Smooth muscle cell (in vitro differentiated cells): ENCODE measurements at regions not wholly inside any gene's neighbourhood (a gene's known extent, or its start where the extent isn't known, plus 50 kb on each side); places are given as distances from the start of the nearest gene placed in this dataset.

Experiments used
- DNase-seq: peaks from one replicate; lab custom pipeline; 2025; ENCODE audit not compliant: unreplicated experiment; lab: John Stamatoyannopoulos, UW
- H2AFZ ChIP-seq: fragments of 200-600 bp; sonication (generic); 2 replicates; pipeline ENCODE4 v1.6.0; 2016; ENCODE audit warnings: antibody characterized with exemption, low read depth, mild to moderate bottlenecking
- H3F3A ChIP-seq: fragments of 200-600 bp; sonication (generic); 2 replicates; pipeline ENCODE4 v1.6.0; 2017; ENCODE audit warnings: antibody characterized with exemption, low read depth
- H3K27ac ChIP-seq: fragments of 200-600 bp; sonication (generic); 2 replicates; pipeline ENCODE4 v1.5.1; 2016; ENCODE audit warnings: low read depth, mild to moderate bottlenecking
- H3K27me3 ChIP-seq: fragments of 200-600 bp; sonication (generic); 2 replicates; pipeline ENCODE4 v1.6.1; 2016; ENCODE audit warnings: low read depth, mild to moderate bottlenecking
- H3K36me3 ChIP-seq: fragments of 200-600 bp; sonication (generic); 2 replicates; pipeline ENCODE4 v1.5.1; 2016; ENCODE audit warnings: low read depth
- H3K4me1 ChIP-seq: fragments of 200-600 bp; sonication (generic); 2 replicates; pipeline ENCODE4 v1.5.1; 2016; ENCODE audit warnings: low read depth
- H3K4me2 ChIP-seq: fragments of 200-600 bp; sonication (generic); 2 replicates; pipeline ENCODE4 v1.6.0; 2016; ENCODE audit warnings: mild to moderate bottlenecking
- H3K4me3 ChIP-seq: fragments of 200-600 bp; sonication (generic); 2 replicates; pipeline ENCODE4 v1.5.1; 2016; ENCODE audit warnings: mild to moderate bottlenecking
- H3K79me2 ChIP-seq: fragments of 200-600 bp; sonication (generic); 2 replicates; pipeline ENCODE4 v1.6.0; 2016; ENCODE audit warnings: low read depth, mild to moderate bottlenecking
- H3K9ac ChIP-seq: fragments of 200-600 bp; sonication (generic); 2 replicates; pipeline ENCODE4 v1.6.0; 2016; ENCODE audit warnings: low read depth
- H3K9me3 ChIP-seq: fragments of 200-600 bp; sonication (generic); replicated peaks from 2 replicates; pipeline ENCODE4 v1.5.1; 2016; ENCODE audit warnings: low read depth
- H4K20me1 ChIP-seq: fragments of 200-600 bp; sonication (generic); 2 replicates; pipeline ENCODE4 v1.6.0; 2016; ENCODE audit warnings: low read depth
- CTCF ChIP-seq: fragments of 200-600 bp; sonication (generic); IDR thresholded peaks from 2 replicates; pipeline ENCODE4 v1.5.1; 2017; ENCODE audit warnings: borderline replicate concordance, mild to moderate bottlenecking, antibody characterized with exemption; ENCODE audit not compliant: insufficient read depth, poor library complexity, severe bottlenecking
- WGBS: methylation state at CpG from one replicate; pipeline ENCODE4 v1.1.7; 2016; ENCODE audit warnings: low lambda C conversion rate; 5-methylcytosine and 5-hydroxymethylcytosine counted together

- Histone ChIP-seq H3K9ac (no peak overlapping the region), H3K36me3 (no peaks in the 10 kb centered on the region), H3K79me2 (no peaks in the 10 kb centered on the region), H3F3A (no peaks in the 10 kb centered on the region), H3K27ac (no peak overlapping the region), H3K9me3 (no peaks in the 10 kb centered on the region), H4K20me1 (no peaks in the 10 kb centered on the region), H3K27me3 (no peaks in the 10 kb centered on the region), H3K4me2 (no peak overlapping the region), H3K4me3 (no peak overlapping the region), H2AFZ (no peak overlapping the region), H3K4me1 (no peaks in the 10 kb centered on the region)
- WGBS: 87% methylated on average over 4 of the region's 4 CpGs
- TF ChIP-seq CTCF: no peak
- DNase-seq: no peak
Measured at GRCh38 chr6:79353226-79353625, 118.7 kb upstream of the HMGN3 start.

- no peak overlapping the region for H3K9ac ChIP-seq
- no peaks in the 10 kb centered on the region for H3K27me3 ChIP-seq
- no peaks in the 10 kb centered on the region for H3K4me1 ChIP-seq
- no peaks in the 10 kb centered on the region for H3K36me3 ChIP-seq
- H2AFZ ChIP-seq: no peak overlapping the region
- no peaks in the 10 kb centered on the region for H3F3A ChIP-seq
- H3K79me2 ChIP-seq: no peaks in the 10 kb centered on the region
- no peak for DNase-seq
- H3K9me3 ChIP-seq: no peaks in the 10 kb centered on the region
- H3K4me3 ChIP-seq: no peak overlapping the region
- no peak overlapping the region for H3K4me2 ChIP-seq
- 61% methylated on average over 5 of the region's 5 CpGs for WGBS
- H3K27ac ChIP-seq: no peak overlapping the region
- TF ChIP-seq CTCF: no peak
- H4K20me1 ChIP-seq: no peaks in the 10 kb centered on the region
Measured at GRCh38 chr6:79338493-79338892, 104.0 kb upstream of the HMGN3 start.

GRCh38 chr6:79335133-79335674, 100.7 kb upstream of the HMGN3 start:
- H3K36me3 ChIP-seq: no peaks in the 10 kb centered on the region
- H4K20me1 ChIP-seq: no peaks in the 10 kb centered on the region
- no peak overlapping the region for H2AFZ ChIP-seq
- no peaks in the 10 kb centered on the region for H3K9me3 ChIP-seq
- no peaks in the 10 kb centered on the region for H3K27me3 ChIP-seq
- H3F3A ChIP-seq: no peaks in the 10 kb centered on the region
- DNase-seq: no peak
- H3K4me2 ChIP-seq: peak overlapping the region; percentile 46
- WGBS: 80% methylated on average over 2 of the region's 2 CpGs
- TF ChIP-seq CTCF: no peak
- H3K27ac ChIP-seq: peak overlapping the region; percentile 52
- no peaks in the 10 kb centered on the region for H3K79me2 ChIP-seq
- no peaks in the 10 kb centered on the region for H3K4me1 ChIP-seq
- no peak overlapping the region for H3K9ac ChIP-seq
- no peak overlapping the region for H3K4me3 ChIP-seq

- Histone ChIP-seq H3K4me1 (no peaks in the 10 kb centered on the region), H3K27ac (peak overlapping the region; percentile 52), H3K9me3 (no peaks in the 10 kb centered on the region), H3K9ac (no peak overlapping the region), H3K4me2 (peak overlapping the region; percentile 46), H3K36me3 (no peaks in the 10 kb centered on the region), H3F3A (no peaks in the 10 kb centered on the region), H3K4me3 (no peak overlapping the region), H4K20me1 (no peaks in the 10 kb centered on the region), H3K79me2 (no peaks in the 10 kb centered on the region), H2AFZ (no peak overlapping the region), H3K27me3 (no peaks in the 10 kb centered on the region)
- TF ChIP-seq CTCF: no peak
- 54% methylated on average over 4 of the region's 4 CpGs for WGBS
- no peak for DNase-seq
Measured at GRCh38 chr6:79334674-79335073, 100.2 kb upstream of the HMGN3 start.
